ENCODE measurements at regions not wholly inside any gene's neighbourhood (a gene's known extent, or its start where the extent isn't known, plus 50 kb on each side); places are given as distances from the start of the nearest gene placed in this dataset.

DNA sequence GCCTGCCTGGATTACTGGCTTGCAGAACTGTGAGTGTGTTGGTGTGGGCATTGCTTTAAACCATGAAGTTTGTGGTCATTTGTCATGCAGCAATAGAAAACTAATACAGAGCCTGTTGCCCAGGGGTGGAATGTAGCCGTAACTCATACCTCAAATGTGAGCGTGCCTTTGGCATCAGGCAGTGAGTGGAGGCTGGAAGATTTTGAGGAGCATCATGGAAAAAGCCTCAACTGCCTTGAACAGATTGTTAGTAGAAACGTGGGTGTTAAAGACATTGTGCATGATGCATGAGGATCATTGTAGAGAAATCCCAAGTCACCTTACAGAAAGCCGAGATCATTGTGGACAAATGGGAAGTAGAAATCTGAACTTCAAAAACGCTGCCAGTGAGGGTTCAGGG is 580.5 kb downstream of the AACS start:
- no peak overlapping the region for H3K4me3 ChIP-seq (replicated peaks; ENCODE audit: low read depth, low read length)
- TF ChIP-seq, protein P1, sequence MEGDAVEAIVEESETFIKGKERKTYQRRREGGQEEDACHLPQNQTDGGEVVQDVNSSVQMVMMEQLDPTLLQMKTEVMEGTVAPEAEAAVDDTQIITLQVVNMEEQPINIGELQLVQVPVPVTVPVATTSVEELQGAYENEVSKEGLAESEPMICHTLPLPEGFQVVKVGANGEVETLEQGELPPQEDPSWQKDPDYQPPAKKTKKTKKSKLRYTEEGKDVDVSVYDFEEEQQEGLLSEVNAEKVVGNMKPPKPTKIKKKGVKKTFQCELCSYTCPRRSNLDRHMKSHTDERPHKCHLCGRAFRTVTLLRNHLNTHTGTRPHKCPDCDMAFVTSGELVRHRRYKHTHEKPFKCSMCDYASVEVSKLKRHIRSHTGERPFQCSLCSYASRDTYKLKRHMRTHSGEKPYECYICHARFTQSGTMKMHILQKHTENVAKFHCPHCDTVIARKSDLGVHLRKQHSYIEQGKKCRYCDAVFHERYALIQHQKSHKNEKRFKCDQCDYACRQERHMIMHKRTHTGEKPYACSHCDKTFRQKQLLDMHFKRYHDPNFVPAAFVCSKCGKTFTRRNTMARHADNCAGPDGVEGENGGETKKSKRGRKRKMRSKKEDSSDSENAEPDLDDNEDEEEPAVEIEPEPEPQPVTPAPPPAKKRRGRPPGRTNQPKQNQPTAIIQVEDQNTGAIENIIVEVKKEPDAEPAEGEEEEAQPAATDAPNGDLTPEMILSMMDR (IDR thresholded peaks at IDR 0.05; ENCODE audit: low read depth, low read length, missing control alignments) = no peak
- DNase-seq (ENCODE audit: extremely low read depth, low read depth) = no peak

DNA sequence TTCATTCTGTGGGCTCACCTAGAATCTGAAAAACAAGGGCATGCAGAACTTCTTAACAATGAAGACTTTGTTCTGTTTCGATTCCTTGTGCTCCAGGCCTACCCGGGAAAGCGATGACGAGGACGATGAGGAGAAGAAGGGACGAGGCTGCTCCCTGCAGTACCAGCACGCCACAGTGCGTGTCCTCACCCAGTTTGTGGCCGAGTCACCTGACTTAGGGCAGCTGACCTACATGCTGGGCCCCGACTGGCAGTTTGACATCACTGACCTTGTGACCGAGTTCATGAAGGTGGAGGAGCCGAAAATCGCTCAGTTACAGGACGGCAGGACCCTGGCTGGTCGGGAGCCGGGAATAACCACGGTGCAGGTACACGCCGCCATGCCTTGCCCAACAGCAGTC is 585.4 kb downstream of the AACS start:
- no peak overlapping the region for H3K4me3 ChIP-seq (replicated peaks; ENCODE audit: low read depth, low read length)
- TF ChIP-seq, protein P1 (IDR thresholded peaks at IDR 0.05; ENCODE audit: low read depth, low read length, missing control alignments) = no peak
- DNase-seq (ENCODE audit: extremely low read depth, low read depth) = no peak

DNA sequence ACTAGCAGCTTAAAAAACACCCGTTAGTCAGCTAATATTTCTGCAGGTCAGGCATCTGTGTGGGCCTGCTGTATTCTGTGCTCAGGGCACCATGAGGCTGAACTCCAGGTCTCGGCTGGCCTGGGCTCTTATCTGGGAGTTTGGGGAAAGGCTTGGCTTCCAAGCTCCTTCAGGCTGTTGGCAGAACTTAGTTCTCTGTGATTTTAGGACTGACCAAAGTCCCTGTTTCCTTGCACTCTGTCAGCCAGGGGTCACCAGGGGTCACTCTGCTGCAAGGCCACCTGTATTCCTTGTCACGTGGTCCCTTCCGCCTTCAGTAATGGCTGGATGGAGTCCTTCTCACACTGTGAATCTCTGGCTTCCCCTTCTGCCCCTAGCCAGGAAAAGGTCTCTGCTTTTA is 586.4 kb downstream of the AACS start:
- no peak for DNase-seq (ENCODE audit: extremely low read depth, low read depth)
- no peak overlapping the region for H3K4me3 ChIP-seq (replicated peaks; ENCODE audit: low read depth, low read length)
- TF ChIP-seq, protein P1 (IDR thresholded peaks at IDR 0.05; ENCODE audit: low read depth, low read length, missing control alignments) = no peak

DNA sequence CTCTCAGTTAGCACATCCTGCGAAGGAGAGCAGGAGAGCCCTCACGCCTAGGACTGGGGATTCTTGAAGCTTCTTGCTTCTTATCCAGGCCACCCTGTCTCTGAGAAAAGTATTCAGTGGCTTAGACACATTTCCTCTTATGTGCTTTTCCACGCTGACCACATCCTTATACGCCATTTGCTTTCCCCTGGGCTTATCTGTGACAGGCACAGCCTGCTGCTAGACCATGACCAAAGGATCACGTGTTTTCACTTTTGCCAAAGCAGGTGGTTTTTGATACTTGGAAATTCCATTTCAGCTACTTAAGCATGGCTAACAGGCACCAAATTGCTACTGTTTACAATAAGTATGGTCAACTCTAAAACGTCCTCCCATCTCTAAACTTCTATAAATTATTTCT is 587.4 kb downstream of the AACS start:
- no peak overlapping the region for H3K4me3 ChIP-seq (replicated peaks; ENCODE audit: low read depth, low read length)
- TF ChIP-seq, protein P1 (IDR thresholded peaks at IDR 0.05; ENCODE audit: low read depth, low read length, missing control alignments) = no peak
- no peak for DNase-seq (ENCODE audit: extremely low read depth, low read depth)

DNA sequence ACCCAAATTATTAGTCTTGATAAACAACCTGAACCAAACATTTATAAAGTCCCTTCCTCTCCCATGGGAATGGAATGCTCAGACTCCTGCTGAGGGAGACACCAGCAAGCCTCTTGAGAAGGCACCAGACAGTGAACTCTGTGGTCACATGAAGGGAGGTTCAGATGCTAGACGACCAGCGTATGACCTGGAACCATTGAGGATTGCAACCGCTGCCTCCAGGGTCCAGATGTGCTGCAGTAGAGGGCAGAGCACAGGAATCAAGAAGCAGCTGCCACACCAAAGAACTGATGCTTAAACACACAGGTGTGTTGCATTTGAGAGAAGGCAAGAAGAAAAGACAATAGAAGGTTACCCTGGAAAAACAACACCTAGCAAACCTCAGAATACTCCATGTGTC is 592.4 kb downstream of the AACS start:
- no peak for DNase-seq (ENCODE audit: extremely low read depth, low read depth)
- H3K4me3 ChIP-seq (replicated peaks; ENCODE audit: low read depth, low read length) = no peak overlapping the region
- TF ChIP-seq, protein P1 (IDR thresholded peaks at IDR 0.05; ENCODE audit: low read depth, low read length, missing control alignments) = no peak

DNA sequence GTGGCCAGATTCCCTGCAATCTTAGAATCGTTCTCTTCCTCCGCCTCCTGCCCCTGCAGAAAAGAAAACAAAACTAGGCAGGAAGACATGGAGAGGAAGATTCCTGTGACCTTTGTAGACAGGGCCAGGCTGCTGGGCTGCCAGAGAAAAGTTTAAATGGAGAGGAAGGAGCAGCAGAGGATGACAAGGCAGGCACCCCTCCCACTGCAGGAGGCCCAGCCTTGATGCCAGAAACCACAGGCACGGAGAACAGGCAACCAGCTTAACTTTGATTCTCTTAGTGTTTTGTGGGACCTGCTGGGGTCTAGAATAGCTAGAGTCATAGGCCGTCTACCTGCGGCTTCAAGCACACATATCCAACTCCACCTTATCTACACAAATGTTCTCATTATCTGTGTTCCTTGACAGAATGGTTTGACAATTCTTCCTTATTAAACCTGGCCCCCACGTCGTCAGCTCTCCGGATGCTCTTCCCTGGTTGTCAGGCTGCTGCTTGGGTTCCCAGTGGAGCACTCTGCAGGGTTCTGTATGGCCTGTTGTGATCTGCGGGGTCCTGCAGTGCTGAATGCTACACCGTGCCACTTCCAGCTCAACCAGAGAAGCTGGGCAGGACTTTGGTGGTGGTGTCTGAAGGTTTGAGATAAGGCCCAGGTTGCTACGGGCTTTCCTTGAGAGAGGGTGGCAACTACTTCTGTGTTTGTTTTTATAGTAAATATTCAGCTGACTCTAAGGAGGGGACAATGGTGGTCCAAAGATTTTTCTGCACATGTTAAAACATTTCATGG is 609.5 kb downstream of the AACS start:
- no peak overlapping the region for H3K4me3 ChIP-seq (replicated peaks; ENCODE audit: low read depth, low read length)
- DNase-seq (ENCODE audit: extremely low read depth, low read depth) = no peak
- TF ChIP-seq, protein P1 (IDR thresholded peaks at IDR 0.05; ENCODE audit: low read depth, low read length, missing control alignments) = no peak

DNA sequence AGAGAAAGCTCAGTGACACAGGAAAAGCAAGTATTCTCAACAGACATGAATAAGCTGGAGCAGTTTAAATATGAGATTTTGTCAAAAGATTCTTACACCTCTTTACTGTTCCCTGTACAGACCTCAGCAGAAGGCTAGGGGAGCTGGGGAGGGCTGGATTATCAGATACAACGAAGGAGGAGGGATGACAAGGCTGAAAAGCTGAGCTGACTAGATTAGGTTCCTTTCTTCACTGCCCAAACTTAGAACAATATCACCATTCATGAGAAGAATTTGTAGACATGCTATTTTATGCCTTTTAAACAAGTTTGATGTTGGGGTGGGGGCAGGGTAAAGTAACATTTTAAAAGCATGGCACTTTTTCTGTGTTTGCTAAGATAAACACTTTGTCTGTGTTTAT is 611.1 kb downstream of the AACS start:
- no peak for DNase-seq (ENCODE audit: extremely low read depth, low read depth)
- TF ChIP-seq, protein P1 (IDR thresholded peaks at IDR 0.05; ENCODE audit: low read depth, low read length, missing control alignments) = no peak
- H3K4me3 ChIP-seq (replicated peaks; ENCODE audit: low read depth, low read length) = no peak overlapping the region
